ELR (cell line): ENCODE measurements at regions not wholly inside any gene's neighbourhood (a gene's known extent, or its start where the extent isn't known, plus 50 kb on each side); places are given as distances from the start of the nearest gene placed in this dataset.

Experiments
- DNase-seq: peaks from one replicate; pipeline ENCODE4 v3.0.0-alpha.2; 2015; ENCODE audit warnings: low read depth

DNA sequence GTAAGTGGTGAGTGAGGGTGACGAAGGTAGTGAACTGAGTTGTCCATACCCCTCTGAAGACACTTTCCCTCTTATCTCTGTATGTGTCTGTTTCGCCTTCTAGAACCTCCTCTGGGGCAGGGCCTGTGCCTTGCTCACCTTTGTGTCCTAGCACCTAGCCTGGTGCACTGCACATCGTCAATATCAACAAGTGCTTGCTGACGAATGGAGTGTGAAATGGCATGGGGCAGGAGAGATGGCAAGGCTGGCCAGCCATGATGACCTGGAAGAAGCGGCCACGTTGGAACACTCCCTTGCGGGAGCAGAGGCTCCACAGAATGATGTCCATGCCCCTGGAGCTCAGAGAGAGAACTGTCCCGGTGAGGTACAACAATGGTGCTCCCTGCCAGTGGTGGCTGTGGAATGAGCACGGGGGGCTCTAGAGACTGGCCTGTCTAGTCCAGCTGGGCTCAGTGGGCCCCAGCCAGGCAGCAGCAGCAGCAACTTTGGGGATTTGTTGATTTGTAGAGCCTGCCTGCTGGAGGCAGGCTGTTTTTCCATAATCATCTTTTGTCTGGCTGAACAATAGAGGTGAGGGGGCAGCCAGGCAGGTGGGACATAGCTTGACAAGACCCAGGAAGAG is 112.2 kb upstream of the PJA1 start:
- DNase-seq, result no peak

GRCh38 chrX:69268611-69269010 is 103.4 kb upstream of the PJA1 start:
- no peak for DNase-seq

DNA sequence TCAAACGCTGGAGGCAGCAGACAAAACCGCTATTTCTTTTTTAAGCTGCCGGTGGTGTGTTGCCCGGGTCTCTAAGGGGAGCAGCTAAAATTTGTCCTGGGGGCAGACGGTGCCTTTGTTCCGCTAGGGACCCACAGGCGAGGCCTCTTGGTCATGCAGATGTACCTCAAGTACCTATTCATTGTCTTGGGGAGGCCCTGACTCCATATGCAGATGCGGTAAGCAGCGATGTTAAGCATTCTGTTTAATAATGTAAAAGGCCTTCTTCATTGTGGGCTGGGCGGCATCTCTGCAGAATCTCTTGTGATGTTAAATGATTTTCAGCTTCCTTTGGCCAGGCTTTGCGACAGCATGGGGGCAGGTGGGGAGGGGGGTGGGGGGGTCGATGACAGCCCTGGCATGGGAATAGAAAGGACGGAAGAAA is 98.9 kb upstream of the PJA1 start:
- no peak for DNase-seq

DNA sequence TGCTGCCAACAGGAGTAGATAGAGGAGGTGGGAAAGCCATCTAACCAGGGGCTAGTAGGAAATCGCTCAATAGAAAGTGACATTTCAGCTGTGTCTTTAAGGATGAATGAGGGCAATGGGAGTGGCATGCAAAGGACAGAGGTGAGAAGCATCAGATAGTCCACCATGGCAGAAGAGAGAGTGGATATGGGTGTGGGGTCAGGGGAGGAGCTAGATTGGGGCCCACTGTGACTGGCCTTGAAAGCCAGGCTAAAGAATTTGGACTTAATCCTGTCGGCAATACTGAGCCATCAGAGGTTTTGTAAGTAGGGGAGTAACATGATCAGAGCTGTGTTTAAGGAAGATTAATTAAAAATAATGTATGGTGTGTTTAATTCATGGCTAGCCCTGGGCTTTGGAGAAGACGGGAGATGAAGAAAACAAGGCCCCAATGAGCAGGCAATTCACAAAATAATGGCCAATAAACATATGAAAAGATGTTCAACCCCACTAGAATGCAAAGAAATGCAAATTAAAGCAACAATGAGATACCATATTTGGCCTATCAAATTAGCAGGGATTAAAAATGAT is 98.1 kb upstream of the PJA1 start:
- no peak for DNase-seq

GRCh38 chrX:69262036-69262936 is 97.0 kb upstream of the PJA1 start:
- DNase-seq, result no peak

DNA sequence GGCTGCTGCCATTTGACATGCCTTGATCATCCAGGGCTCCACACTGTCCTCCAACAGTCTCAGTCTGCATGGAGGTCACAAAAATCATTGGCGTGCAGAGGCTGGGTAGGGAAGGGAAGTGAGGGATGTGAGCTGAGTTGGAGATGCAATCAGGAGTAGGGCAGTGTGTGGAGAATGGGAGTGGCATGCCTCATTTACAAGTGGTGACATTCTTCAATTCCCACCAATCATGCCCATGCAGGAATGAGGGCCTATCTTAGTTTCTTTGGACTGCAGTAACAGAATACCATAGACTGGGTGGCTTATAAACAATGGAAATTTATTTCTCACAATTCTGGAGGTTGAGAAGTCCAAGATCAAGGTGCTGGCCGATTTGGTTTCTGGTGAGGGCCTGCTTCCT is 94.9 kb upstream of the PJA1 start:
- no peak for DNase-seq

GRCh38 chrX:69258893-69259292 is 93.6 kb upstream of the PJA1 start:
- no peak for DNase-seq

GRCh38 chrX:69257499-69258127 is 92.4 kb upstream of the PJA1 start:
- no peak for DNase-seq

GRCh38 chrX:69256291-69256565 is 91.0 kb upstream of the PJA1 start:
- DNase-seq, result no peak

DNA sequence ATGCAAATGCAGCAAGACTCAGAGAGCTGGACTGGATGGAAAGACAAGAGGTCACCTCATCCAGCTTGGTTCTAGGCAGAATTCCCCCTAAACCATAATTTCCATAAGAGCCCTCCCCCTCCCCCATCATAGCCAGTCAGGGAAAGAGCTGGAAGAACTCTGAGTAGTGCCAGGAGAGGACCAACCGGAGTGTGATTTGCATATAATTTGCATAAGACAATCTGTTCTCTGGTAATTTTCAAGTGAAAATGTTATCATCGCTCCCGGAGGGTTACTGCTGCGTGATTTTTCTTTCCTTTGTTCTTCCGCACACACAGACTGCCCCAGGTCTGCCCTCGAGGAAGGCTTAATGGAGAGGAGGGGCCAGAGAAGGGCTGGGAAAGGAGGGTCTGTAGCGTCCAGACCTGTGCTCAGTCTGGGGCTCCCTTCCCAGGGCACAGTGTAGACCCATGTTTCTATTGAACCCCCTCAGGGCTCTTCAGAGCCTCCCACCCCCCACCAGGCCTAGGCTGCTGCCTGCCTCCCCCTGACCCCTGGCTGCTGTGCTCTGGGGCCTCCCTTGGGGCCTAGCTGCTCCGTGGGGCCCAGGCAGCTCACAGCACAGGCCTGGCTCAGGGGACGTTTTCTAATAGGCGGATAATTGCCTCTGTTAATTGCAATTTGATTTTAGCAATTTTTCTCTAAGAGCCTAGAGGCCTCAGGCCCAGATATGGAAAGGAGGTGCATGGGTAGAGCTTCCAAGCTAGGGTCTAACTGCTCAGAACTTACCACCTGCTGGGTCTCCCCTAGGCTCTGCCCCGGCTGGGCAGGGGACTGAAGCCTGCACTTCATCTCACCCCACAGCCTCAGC is 90.4 kb upstream of the PJA1 start:
- DNase-seq, result no peak

- DNase-seq, result no peak
Measured at GRCh38 chrX:69253821-69254220, 88.6 kb upstream of the PJA1 start.

DNA sequence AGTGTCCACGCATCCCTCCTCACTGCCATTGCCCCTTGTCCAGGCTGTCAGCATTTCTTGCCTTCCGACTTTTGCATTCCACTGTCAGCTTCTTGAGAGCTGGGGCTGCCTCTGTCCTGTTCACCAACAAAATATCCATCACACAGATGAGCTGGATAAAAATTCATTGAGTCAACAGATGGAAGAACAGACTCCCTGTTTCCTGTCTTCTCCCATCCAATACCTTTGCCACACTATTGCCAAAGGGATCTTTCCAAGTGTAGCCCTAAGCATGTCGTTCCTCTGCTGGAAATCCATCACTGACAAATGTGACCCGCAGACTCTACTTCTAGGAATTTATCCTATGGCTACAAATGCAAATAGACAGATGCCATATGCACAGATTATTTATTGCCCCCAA is 78.0 kb upstream of the PJA1 start:
- no peak for DNase-seq

GRCh38 chrX:69238887-69239231 is 73.6 kb upstream of the PJA1 start:
- DNase-seq, result no peak

- no peak for DNase-seq
Measured at GRCh38 chrX:69238114-69238886, 73.0 kb upstream of the PJA1 start.

DNA sequence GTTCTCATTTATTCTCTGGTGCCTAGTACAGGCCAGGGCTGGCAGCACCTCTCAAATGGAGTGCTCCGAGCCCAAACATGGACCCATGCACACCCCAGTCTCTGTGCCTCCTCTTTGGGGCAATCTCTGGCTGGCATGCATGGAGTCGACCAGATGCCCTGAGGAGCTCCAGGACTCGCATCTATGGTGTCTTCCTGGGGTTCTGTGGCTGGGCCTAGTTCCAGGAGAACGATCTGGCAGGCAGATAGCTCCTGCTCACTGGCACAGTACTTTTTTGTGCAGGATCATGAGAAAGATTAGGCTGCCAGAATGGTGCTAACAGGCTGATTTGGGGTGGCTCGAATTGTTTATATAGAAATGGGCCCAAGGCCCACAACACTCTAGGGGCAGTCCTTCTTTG is 72.0 kb upstream of the PJA1 start:
- no peak for DNase-seq

DNA sequence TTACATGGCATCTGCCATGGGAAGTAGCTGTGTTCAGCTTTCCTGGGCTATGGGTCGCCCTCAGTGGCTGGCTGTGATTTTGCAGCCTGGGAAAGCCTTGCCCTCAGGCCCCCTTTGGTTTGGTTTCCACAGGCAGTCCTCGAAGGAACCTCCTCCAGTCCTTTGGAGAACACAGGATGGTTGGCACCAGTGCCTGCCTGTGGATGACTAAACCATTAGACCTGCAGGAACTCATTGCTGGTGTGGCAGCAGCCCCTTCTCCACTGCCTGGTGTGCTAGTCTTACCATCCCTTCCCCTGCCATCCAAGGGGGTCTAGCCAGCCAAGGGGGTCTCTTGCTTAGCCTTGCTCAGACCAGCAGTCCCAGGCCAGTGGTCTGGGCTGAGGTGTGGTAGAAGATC is 71.4 kb upstream of the PJA1 start:
- DNase-seq, result no peak

GRCh38 chrX:69234624-69235023 is 69.4 kb upstream of the PJA1 start:
- no peak for DNase-seq

GRCh38 chrX:69232945-69233344 is 67.7 kb upstream of the PJA1 start:
- DNase-seq, result no peak

DNA sequence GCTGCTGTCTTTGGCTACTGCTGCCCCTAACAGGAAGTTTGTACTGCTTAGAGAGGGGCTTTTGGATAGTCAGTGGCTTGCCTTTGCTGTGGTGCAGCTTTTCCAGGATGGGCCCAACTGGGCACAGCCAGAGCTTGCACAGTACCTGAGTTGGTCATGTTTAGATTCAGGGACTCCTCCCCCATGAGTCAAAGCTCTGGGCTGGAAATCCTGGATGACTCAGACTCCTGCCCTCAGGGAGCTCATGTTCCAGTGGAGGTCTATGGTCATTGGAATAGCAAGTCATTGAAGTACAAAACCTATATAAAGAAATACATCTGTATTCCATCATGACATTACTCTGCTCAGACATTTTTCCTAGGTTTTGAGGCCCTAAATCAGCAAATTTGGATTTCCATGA is 66.7 kb upstream of the PJA1 start:
- DNase-seq, result peak; percentile 38

DNA sequence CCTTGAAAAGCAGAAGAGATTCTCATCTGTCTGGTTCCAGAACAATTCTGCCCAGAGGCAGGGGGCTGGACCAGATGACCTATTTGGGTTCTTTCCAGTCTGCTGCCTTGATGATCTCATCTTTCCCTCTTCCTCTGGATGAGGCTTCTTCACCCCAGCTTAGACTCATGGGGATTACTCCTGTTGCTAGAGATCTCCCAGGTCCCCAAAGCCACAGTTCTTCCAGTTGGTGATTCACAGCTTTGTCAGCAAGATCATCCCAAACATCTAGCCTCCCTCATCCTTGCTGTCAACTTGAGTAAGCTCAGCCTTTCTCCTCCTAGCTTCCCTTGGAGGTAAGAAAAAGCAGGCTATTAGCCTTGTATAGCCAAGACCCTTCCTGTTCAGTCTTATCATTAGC is 64.2 kb upstream of the PJA1 start:
- peak; percentile 79 for DNase-seq

- no peak for DNase-seq
Measured at GRCh38 chrX:69228732-69229131, 63.5 kb upstream of the PJA1 start.
